GM23338 (cell line): ENCODE measurements at regions not wholly inside any gene's neighbourhood (a gene's known extent, or its start where the extent isn't known, plus 50 kb on each side); places are given as distances from the start of the nearest gene placed in this dataset.
A peak's percentile ranks its signal among the peaks of the same experiment; 100 is the strongest.

Source experiments
- ATAC-seq: fragments of 200-7000 bp; cut with Tn5 transposase; 3 replicates; pipeline ENCODE4 v1.9.1; 2020
- DNase-seq: peaks from one replicate; pipeline ENCODE4 v3.0.0-alpha.2; 2015; ENCODE audit warnings: low spot score
- H2AFZ ChIP-seq: fragments of 200-600 bp; sonication (generic); 2 replicates; pipeline ENCODE4 v1.8.0; 2016; ENCODE audit warnings: antibody characterized with exemption, mild to moderate bottlenecking, moderate library complexity
- H3F3A ChIP-seq: fragments of 200-600 bp; sonication (generic); replicated peaks from 2 replicates; pipeline ENCODE4 v1.8.0; 2017; ENCODE audit warnings: antibody characterized with exemption, mixed run types, low read depth
- H3K27ac ChIP-seq: fragments of 200-600 bp; sonication (generic); 2 replicates; pipeline ENCODE4 v1.6.1; 2016; ENCODE audit warnings: low read depth
- H3K27me3 ChIP-seq: fragments of 200-600 bp; sonication (generic); 2 replicates; pipeline ENCODE4 v1.8.0; 2016; ENCODE audit warnings: mild to moderate bottlenecking, mixed run types, moderate library complexity; ENCODE audit not compliant: insufficient read depth
- H3K36me3 ChIP-seq: fragments of 200-600 bp; sonication (generic); 2 replicates; pipeline ENCODE4 v1.8.0; 2016; ENCODE audit warnings: mild to moderate bottlenecking; ENCODE audit not compliant: insufficient read depth
- H3K4me1 ChIP-seq: fragments of 200-600 bp; sonication (generic); 2 replicates; pipeline ENCODE4 v1.8.0; 2016; ENCODE audit warnings: mild to moderate bottlenecking, moderate library complexity; ENCODE audit not compliant: insufficient read depth
- H3K4me2 ChIP-seq: fragments of 200-600 bp; sonication (generic); 2 replicates; pipeline ENCODE4 v1.7.1; 2017; ENCODE audit warnings: mixed run types
- H3K4me3 ChIP-seq: fragments of 200-600 bp; sonication (generic); 2 replicates; pipeline ENCODE4 v1.6.1; 2016; ENCODE audit warnings: mixed run types
- H3K79me2 ChIP-seq: fragments of 200-600 bp; sonication (generic); replicated peaks from 2 replicates; pipeline ENCODE4 v1.8.0; 2017; ENCODE audit warnings: mild to moderate bottlenecking; ENCODE audit not compliant: insufficient read depth
- H3K9me2 ChIP-seq: fragments of 200-600 bp; sonication (generic); 2 replicates; pipeline ENCODE4 v1.8.0; 2017; ENCODE audit not compliant: insufficient read depth
- H4K20me1 ChIP-seq: fragments of 200-600 bp; sonication (generic); replicated peaks from 2 replicates; pipeline ENCODE4 v1.8.0; 2017; ENCODE audit warnings: mild to moderate bottlenecking; ENCODE audit not compliant: insufficient read depth
- H3K27ac Mint-ChIP-seq: 2 replicates; pipeline ENCODE4 v1.8.0; 2020; ENCODE audit warnings: inconsistent platforms, mild to moderate bottlenecking, moderate library complexity, mixed read lengths
- H3K27me3 Mint-ChIP-seq: 3 replicates; pipeline ENCODE4 v1.8.0; 2022; ENCODE audit warnings: low read depth, mild to moderate bottlenecking, moderate library complexity, mixed read lengths, inconsistent platforms; ENCODE audit not compliant: insufficient read depth, poor library complexity
- H3K36me3 Mint-ChIP-seq: 3 replicates; pipeline ENCODE4 v1.8.0; 2021; ENCODE audit warnings: low read depth, mild to moderate bottlenecking, inconsistent platforms, moderate library complexity, mixed read lengths
- H3K4me1 Mint-ChIP-seq: 3 replicates; pipeline ENCODE4 v1.8.0; 2020; ENCODE audit warnings: mild to moderate bottlenecking, inconsistent platforms, mixed read lengths
- H3K4me3 Mint-ChIP-seq: 3 replicates; pipeline ENCODE4 v1.8.0; 2021; ENCODE audit warnings: moderate library complexity, mild to moderate bottlenecking, inconsistent platforms, mixed read lengths
- H3K9me3 Mint-ChIP-seq: 3 replicates; pipeline ENCODE4 v1.8.0; 2020; ENCODE audit warnings: moderate library complexity, mild to moderate bottlenecking, inconsistent platforms, mixed read lengths
- CREB1 ChIP-seq: fragments of 250-450 bp; sonication (Bioruptor Pico); IDR thresholded peaks from 2 replicates; pipeline ENCODE4 v1.5.0; 2020; ENCODE audit warnings: low read depth, mild to moderate bottlenecking, moderate library complexity
- CTCF ChIP-seq, 2 experiments: fragments of 200-600 bp in 1 of 2; sonication (generic) in 1 of 2; conservative IDR thresholded peaks; 2 replicates each; pipeline versions ENCODE4 v1.5.1 to v1.6.1; 2016 to 2017; ENCODE audit warnings: antibody characterized with exemption in 2 of 2, low read depth in 2 of 2, mild to moderate bottlenecking in 2 of 2, moderate library complexity in 1 of 2
- ETS1 ChIP-seq: IDR thresholded peaks from 2 replicates; pipeline ENCODE4 v1.6.1; 2016; ENCODE audit warnings: antibody characterized with exemption
- EZH2 ChIP-seq: fragments of 200-600 bp; sonication (generic); IDR thresholded peaks from one replicate; pipeline ENCODE4 v1.8.0; 2017; ENCODE audit warnings: antibody characterized with exemption, mild to moderate bottlenecking, low read depth; ENCODE audit not compliant: unreplicated experiment
- EZH2phosphoT487 ChIP-seq: fragments of 200-600 bp; sonication (generic); IDR thresholded peaks from one replicate; pipeline ENCODE4 v1.8.1; 2018; ENCODE audit warnings: antibody characterized with exemption; ENCODE audit not compliant: unreplicated experiment
- JUNB ChIP-seq: IDR thresholded peaks from one replicate; pipeline ENCODE4 v1.6.1; 2016; ENCODE audit warnings: antibody characterized with exemption; ENCODE audit not compliant: unreplicated experiment
- ZNF114 ChIP-seq: fragments of 250-450 bp; sonication (Bioruptor Pico); IDR thresholded peaks from 2 replicates; pipeline ENCODE4 v1.5.0; 2020; ENCODE audit warnings: mild to moderate bottlenecking, moderate library complexity
- ZNF331 ChIP-seq: fragments of 250-450 bp; sonication (Bioruptor Pico); IDR thresholded peaks from 2 replicates; pipeline ENCODE4 v1.5.0; 2020; ENCODE audit warnings: low read depth, mild to moderate bottlenecking, moderate library complexity
- ZNF462 ChIP-seq: fragments of 250-450 bp; sonication (Bioruptor Pico); IDR thresholded peaks from 2 replicates; pipeline ENCODE4 v1.5.0; 2020; ENCODE audit warnings: mild to moderate bottlenecking, moderate library complexity

GRCh38 chr13:26482451-26483197 is 74.9 kb upstream of the WASF3 start:
- Mint-ChIP-seq H3K9me3 (no peaks in the 10 kb centered on the region), H3K27me3 (peaks cover 2% of the 10 kb centered on the region)
- H2AFZ ChIP-seq, result peak overlapping the region; percentile 72; the same call in 1 of the 2 replicates

More at GRCh38 chr13:26482451-26483197, 74.9 kb upstream of the WASF3 start:
- peaks cover under 1% of the 10 kb centered on the region; the same call in 1 of the 2 replicates for H3F3A ChIP-seq
- no peaks in the 10 kb centered on the region for H3K27me3 ChIP-seq
- no peaks in the 10 kb centered on the region for H3K36me3 ChIP-seq
- no peak overlapping the region for H3K4me3 ChIP-seq
- H3K4me2 ChIP-seq, result no peak overlapping the region
- no peaks in the 10 kb centered on the region; the same call in 1 of the 2 replicates for H3K9me2 ChIP-seq
- Mint-ChIP-seq H3K27ac (no peak overlapping the region), H3K4me3 (no peak overlapping the region), H3K4me1 (peaks cover 18% of the 10 kb centered on the region), H3K36me3 (no peaks in the 10 kb centered on the region)
- no peaks in the 10 kb centered on the region for H3K79me2 ChIP-seq
- DNase-seq (peak; percentile 89), ATAC-seq (peak; percentile 73)
- H3K4me1 ChIP-seq, result peaks cover 1% of the 10 kb centered on the region
- H4K20me1 ChIP-seq, result no peaks in the 10 kb centered on the region
- H3K27ac ChIP-seq, result no peak overlapping the region
- no peak for TF ChIP-seq ETS1
- no peak for TF ChIP-seq EZH2phosphoT487
- TF ChIP-seq CTCF (conservative IDR thresholded peaks at IDR 0.05; ENCODE audit: low read depth in 2 of 2), result peak; percentile 74 to 91
- TF ChIP-seq CREB1 (CRISPR knock-in tag), result no peak
- no peak for TF ChIP-seq EZH2
- no peak for TF ChIP-seq ZNF331 (CRISPR knock-in tag)
- TF ChIP-seq ZNF114 (CRISPR knock-in tag), result no peak
- no peak for TF ChIP-seq ZNF462 (CRISPR knock-in tag)
- TF ChIP-seq JUNB, result no peak
